ENCODE measurements at regions not wholly inside any gene's neighbourhood (a gene's known extent, or its start where the extent isn't known, plus 50 kb on each side); places are given as distances from the start of the nearest gene placed in this dataset.

- Histone ChIP-seq H3K27ac (no peak overlapping the region), H3K9me3 (no peaks in the 10 kb centered on the region), H3K4me3 (no peak overlapping the region), H3K27me3 (replicated peaks in 1 of 7) (no peaks in the 10 kb centered on the region), H3K4me1 (no peaks in the 10 kb centered on the region), H3K36me3 (no peaks in the 10 kb centered on the region)
- no peak for DNase-seq
- WGBS, 5 donors = 66 to 77% (median 72%) methylated on average over 9 of the region's 9 CpGs
- TF ChIP-seq POLR2A (IDR thresholded peaks at IDR 0.05) = no peak
- TF ChIP-seq POLR2AphosphoS5 (IDR thresholded peaks at IDR 0.05) = no peak
- no peak for TF ChIP-seq CTCF (IDR thresholded peaks at IDR 0.05 in 8 of 11, conservative IDR thresholded peaks at IDR 0.05 in 3 of 11)
- intact Hi-C loops (cut with DNase I; ENCODE audit: low total_unique reads) = no loop called here
Measured at GRCh38 chr2:221767106-221768012, 195.3 kb upstream of the EPHA4 start.

GRCh38 chr2:221762496-221762895 lies 190.4 kb upstream of the EPHA4 start:
- WGBS, 5 donors = 42 to 61% (median 60%) methylated on average over 1 of the region's 1 CpG

GRCh38 chr2:221761260-221761659 lies 189.2 kb upstream of the EPHA4 start:
- no peak overlapping the region for H3K27ac ChIP-seq
- TF ChIP-seq POLR2A (IDR thresholded peaks at IDR 0.05) = no peak
- TF ChIP-seq POLR2AphosphoS5 (IDR thresholded peaks at IDR 0.05) = no peak
- no peak for TF ChIP-seq CTCF (IDR thresholded peaks at IDR 0.05 in 8 of 11, conservative IDR thresholded peaks at IDR 0.05 in 3 of 11)
- peaks cover 0 to 10% (median 3%) of the 10 kb centered on the region in 8 donors for H3K9me3 ChIP-seq
- no peaks in the 10 kb centered on the region for H3K36me3 ChIP-seq
- H3K4me1 ChIP-seq = no peaks in the 10 kb centered on the region
- no peaks in the 10 kb centered on the region for H3K27me3 ChIP-seq (replicated peaks in 1 of 7)
- intact Hi-C loops (cut with DNase I; ENCODE audit: low total_unique reads) = no loop called here
- no peak overlapping the region for H3K4me3 ChIP-seq
- DNase-seq = no peak
- 84 to 98% (median 93%) methylated on average over 2 of the region's 2 CpGs for WGBS, 5 donors

More at GRCh38 chr2:221762496-221762895, 190.4 kb upstream of the EPHA4 start:
- Histone ChIP-seq H3K4me1 (no peaks in the 10 kb centered on the region), H3K4me3 (no peak overlapping the region), H3K36me3 (no peaks in the 10 kb centered on the region), H3K27ac (no peak overlapping the region), H3K9me3 (peaks cover 0 to 10% (median 3%) of the 10 kb centered on the region in 8 donors), H3K27me3 (replicated peaks in 1 of 7) (no peaks in the 10 kb centered on the region)
- TF ChIP-seq POLR2AphosphoS5 (IDR thresholded peaks at IDR 0.05) (no peak), POLR2A (IDR thresholded peaks at IDR 0.05) (no peak), CTCF (IDR thresholded peaks at IDR 0.05 in 8 of 11, conservative IDR thresholded peaks at IDR 0.05 in 3 of 11) (no peak)
- DNase-seq = no peak
- intact Hi-C loops (cut with DNase I; ENCODE audit: low total_unique reads) = no loop called here

GRCh38 chr2:221758076-221758475 lies 186.0 kb upstream of the EPHA4 start:
- 20 to 27% (median 25%) methylated on average over 5 of the region's 5 CpGs for WGBS, 5 donors

More at GRCh38 chr2:221758076-221758475, 186.0 kb upstream of the EPHA4 start:
- intact Hi-C loops (cut with DNase I; ENCODE audit: low total_unique reads) = no loop called here
- H3K27me3 ChIP-seq (replicated peaks in 1 of 7) = no peaks in the 10 kb centered on the region
- no peak overlapping the region for H3K4me3 ChIP-seq
- H3K36me3 ChIP-seq = no peaks in the 10 kb centered on the region
- no peak for DNase-seq
- no peaks in the 10 kb centered on the region for H3K4me1 ChIP-seq
- H3K9me3 ChIP-seq = peaks cover 0 to 10% (median 3%) of the 10 kb centered on the region in 8 donors
- TF ChIP-seq CTCF (IDR thresholded peaks at IDR 0.05 in 8 of 11, conservative IDR thresholded peaks at IDR 0.05 in 3 of 11) (no peak), POLR2A (IDR thresholded peaks at IDR 0.05) (no peak), POLR2AphosphoS5 (IDR thresholded peaks at IDR 0.05) (no peak)
- no peak overlapping the region for H3K27ac ChIP-seq
